C1 segment of cervical spinal cord (tissue), 14 donors: ENCODE measurements at regions not wholly inside any gene's neighbourhood (a gene's known extent, or its start where the extent isn't known, plus 50 kb on each side); places are given as distances from the start of the nearest gene placed in this dataset.
A peak's percentile ranks its signal among the peaks of the same experiment; 100 is the strongest.

Experiments
- DNase-seq, 14 donors: peaks; one replicate each; lab custom pipeline; 2025; lab: John Stamatoyannopoulos, UW

GRCh38 chr16:86396901-86397311, 113.4 kb upstream of the FOXF1 start:
- DNase-seq = peak in 1 of 14 donors; percentile 29

DNA sequence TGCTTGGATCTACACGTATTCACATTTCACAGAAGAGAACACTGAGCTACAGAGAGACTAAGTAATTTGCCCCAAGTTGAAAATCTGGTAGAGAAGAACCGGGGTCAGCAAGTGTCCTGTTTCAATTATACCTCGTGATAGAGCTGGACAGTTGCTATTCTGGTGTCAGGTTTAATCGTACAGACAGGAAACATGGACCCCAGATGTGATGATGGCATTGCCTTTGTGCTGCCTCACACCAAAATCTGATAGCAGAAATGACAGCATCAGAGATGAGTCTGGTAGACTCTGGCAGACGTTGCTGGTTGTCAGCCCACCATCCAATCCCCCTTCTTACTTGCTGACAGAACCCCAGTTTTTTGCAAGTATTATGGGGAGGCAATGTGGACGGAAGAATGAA, 112.1 kb upstream of the FOXF1 start:
- no peak for DNase-seq

DNA sequence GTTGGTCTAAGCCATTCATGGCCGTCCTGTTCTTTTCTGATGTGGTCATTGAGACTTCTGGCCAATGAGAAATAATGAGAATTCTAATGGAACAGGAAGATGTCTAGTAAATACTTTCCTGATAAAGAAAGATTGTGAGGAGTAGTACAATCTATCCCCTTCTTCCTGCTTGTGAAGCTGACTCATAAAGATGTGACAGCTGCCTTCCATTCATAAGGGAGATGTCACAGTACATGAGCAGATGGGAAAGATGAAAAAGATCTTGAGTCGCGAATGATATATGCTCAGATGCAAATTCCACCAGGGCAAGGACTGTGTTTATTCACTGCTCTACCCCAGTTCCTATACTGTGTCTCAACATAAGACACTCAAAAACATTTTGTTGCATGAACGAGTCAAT, 111.7 kb upstream of the FOXF1 start:
- no peak for DNase-seq

DNA sequence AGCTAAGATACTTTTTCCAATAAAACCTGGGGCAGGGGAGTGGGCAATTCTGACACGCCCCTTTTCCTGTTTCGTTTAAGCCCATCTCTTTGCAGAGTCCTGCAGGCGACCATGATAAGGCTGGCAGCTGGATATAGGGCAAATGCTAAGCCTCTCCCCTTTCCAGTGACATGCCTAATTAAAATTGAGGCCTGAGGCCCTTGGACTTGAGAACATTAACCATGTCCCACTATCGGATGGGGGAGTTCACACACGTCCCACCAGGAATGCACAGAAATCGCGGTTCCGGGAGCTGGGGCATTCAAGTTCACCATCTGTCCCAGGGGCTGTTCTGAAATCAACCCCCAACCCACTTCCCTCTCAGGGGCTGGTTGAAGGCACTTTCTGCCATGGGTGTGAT, 109.2 kb upstream of the FOXF1 start:
- DNase-seq = no peak

DNA sequence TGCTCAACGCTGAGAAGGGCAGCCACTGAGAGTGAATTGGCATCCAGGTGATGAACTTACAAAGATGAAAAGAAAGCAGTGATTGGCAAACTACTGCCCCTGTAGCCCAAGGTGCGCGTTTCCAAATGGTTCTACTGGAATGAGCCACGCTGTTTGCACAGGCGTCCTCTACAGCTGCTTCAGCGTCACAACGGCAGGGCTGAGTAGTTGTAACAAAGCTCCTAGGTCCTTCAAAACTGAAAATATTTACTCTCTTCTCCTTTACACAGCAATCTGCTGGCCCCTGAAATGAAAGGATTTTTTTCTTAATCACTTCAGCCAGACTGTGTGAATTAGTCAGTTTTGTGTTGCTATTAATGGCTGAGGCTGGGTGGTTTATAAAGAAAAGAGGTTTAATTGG, 107.2 kb upstream of the FOXF1 start:
- DNase-seq = no peak

GRCh38 chr16:86403541-86404163, 106.7 kb upstream of the FOXF1 start:
- DNase-seq = no peak

DNA sequence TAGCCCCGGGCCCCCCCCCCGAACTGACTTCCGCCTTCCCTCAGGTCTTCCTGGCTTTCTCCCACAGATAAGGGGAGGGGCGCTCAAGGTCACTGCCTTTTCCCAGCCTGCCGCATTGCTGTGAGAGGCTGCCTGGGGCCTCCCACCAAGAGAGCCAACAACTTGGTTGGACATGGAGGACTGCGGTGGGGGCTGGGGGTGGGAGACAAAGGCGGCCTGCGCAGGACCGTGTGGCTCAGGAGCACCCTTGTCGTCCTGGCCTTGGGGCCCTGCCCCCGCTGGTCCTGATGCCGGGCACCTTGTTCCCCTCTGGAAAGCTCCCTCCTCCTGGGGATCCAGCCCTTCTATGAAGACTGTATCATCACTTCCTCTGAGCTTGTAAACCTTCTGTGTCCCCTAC, 105.6 kb upstream of the FOXF1 start:
- DNase-seq = no peak

- DNase-seq = no peak
These were observed 105.0 kb upstream of the FOXF1 start for GRCh38 chr16:86405319-86405718.

DNA sequence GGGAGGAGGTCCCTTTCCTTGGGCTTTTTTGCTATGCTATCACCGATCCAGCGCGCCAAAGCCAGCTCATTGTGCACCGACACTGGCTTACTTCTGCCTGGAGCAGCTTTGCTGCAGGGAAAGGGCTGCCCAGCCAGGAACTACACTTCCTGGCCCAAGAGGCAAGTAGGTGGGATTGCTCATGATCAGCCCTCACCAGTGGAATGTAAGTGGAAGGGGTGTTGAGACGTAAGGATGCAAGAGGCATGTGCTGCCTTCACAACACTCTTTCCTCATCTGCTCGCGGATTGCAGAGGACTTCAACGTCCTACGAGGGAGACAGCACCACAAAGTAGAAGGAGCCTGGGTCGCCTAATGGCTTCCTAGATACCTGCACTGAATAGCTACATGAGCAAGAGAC, 104.3 kb upstream of the FOXF1 start:
- DNase-seq = no peak

- no peak for DNase-seq
These were observed 101.6 kb upstream of the FOXF1 start for GRCh38 chr16:86408685-86409084.

GRCh38 chr16:86410081-86410480, 100.2 kb upstream of the FOXF1 start:
- no peak for DNase-seq

- DNase-seq = no peak
These were observed 99.8 kb upstream of the FOXF1 start for GRCh38 chr16:86410529-86410928.

GRCh38 chr16:86411897-86412296, 98.4 kb upstream of the FOXF1 start:
- no peak for DNase-seq

- DNase-seq = no peak
These were observed 95.2 kb upstream of the FOXF1 start for GRCh38 chr16:86414991-86415740.

DNA sequence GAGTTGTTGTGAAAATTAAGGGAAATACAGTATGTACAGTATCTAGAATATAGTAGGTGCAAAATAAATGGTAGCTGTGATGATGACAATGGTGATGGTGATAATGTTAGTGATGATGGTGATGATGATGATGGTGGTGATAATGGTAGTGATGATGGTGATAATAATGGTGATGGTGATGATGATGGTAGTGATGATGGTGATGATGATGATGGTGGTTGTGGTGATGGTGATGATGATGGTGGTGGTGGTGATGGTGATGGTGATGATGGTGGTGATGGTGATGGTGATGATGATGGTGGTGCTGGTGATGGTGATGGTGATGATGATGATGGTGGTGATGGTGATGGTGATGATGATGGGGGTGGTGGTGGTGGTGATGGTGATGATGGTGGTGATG, 91.3 kb upstream of the FOXF1 start:
- no peak for DNase-seq

GRCh38 chr16:86419518-86419917, 90.8 kb upstream of the FOXF1 start:
- DNase-seq = no peak

GRCh38 chr16:86421995-86422394, 88.3 kb upstream of the FOXF1 start:
- no peak for DNase-seq

- peak in 1 of 14 donors; percentile 7 for DNase-seq
These were observed 85.9 kb upstream of the FOXF1 start for GRCh38 chr16:86424398-86424797.

GRCh38 chr16:86424985-86425384, 85.3 kb upstream of the FOXF1 start:
- no peak for DNase-seq

DNA sequence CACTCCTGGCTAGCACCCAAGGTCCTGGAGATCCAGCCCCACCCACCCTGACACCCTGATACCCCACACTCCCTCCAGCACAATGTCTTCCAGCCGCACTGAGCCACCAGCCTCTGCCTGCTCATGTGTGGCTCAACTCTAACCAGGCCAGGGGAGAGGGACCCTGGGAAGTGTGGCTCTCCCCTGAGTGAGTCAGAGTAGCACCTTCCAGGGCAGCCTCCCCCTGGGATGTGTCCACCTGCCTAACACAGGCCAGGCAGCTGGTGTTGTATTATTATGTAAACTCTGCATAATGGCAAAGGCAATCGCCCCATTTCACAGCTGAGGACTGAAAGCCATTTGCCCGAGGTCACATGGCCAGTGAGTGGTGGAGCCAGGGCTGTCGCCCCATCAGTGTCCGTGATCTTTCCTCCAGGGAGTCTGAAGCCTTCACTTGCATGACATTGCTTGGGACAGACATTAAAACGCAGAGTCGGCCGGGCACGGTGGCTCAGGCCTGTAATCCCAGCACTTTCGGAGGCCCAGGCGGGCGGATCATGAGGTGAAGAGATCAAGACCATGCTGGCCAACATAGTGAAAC, 84.2 kb upstream of the FOXF1 start:
- DNase-seq = no peak

DNA sequence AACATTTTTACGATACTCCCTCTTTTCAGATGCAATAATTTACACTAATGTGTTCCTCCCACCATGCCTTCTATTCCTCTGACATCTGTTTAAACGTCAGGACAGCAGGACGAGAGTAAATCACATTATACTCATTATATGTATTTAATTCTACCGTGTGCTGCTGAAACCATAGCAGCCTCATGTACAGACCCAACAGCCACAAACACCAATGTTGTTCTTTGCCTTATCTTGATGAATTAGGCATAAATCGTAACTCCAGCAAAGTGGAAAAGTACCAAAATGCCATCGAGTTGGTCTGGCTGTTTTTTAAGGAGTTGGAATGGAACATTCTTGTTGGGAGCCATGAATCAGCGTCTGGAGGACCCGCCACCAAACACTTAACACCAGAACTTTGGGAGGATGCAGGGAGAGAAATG, 82.9 kb upstream of the FOXF1 start:
- no peak for DNase-seq

GRCh38 chr16:86428729-86429517, 81.4 kb upstream of the FOXF1 start:
- no peak for DNase-seq
